ENCODE measurements at regions not wholly inside any gene's neighbourhood (a gene's known extent, or its start where the extent isn't known, plus 50 kb on each side); places are given as distances from the start of the nearest gene placed in this dataset.

DNA sequence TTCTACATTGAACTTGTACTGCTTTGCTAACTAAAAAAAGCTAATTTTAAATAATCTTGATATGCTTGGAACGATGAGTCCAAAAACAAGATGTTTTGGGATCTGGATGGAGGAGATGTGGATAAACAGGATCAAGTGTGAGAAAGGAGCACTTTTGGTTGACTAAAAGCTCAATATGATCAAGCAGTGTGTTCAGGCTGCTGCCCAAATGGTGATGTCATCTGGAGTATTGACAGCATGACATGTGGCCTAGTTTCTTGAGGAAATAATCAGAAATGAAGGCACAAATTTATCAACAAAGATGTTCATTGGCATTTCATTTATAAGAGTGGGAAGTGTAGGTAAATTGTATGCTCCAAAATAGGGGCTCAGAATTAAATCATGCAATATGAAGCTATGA, 161.2 kb downstream of the SOX2 start:
- WGBS (ENCODE audit: low lambda C conversion rate), result 77% methylated on average over 1 of the region's 1 CpG
- no peaks in the 10 kb centered on the region for H3K79me2 ChIP-seq (ENCODE audit: insufficient read depth)
- no peaks in the 10 kb centered on the region for H3K4me1 ChIP-seq (ENCODE audit: control insufficient read depth in 1 of 2, insufficient read depth in 2 of 2, low read depth in 1 of 2, low read length in 1 of 2)
- H4K20me1 ChIP-seq (ENCODE audit: insufficient read depth), result no peaks in the 10 kb centered on the region
- no peaks in the 10 kb centered on the region for H3F3A ChIP-seq (replicated peaks; ENCODE audit: insufficient read depth)
- H3K4me2 ChIP-seq, result no peak overlapping the region
- TF ChIP-seq MEF2A (IDR thresholded peaks at IDR 0.05; ENCODE audit: borderline replicate concordance, low read depth) (no peak), FOSL2 (IDR thresholded peaks at IDR 0.05; ENCODE audit: borderline replicate concordance, low read depth) (no peak), NFIC (IDR thresholded peaks at IDR 0.05; ENCODE audit: borderline replicate concordance) (no peak), POLR2AphosphoS5 (IDR thresholded peaks at IDR 0.05; ENCODE audit: low read depth, low read length) (no peak), RCOR1 (IDR thresholded peaks at IDR 0.05; ENCODE audit: low read length) (no peak), TEAD4 (IDR thresholded peaks at IDR 0.05; ENCODE audit: borderline replicate concordance, insufficient read depth) (no peak), FOXJ3 (CRISPR knock-in tag; IDR thresholded peaks at IDR 0.05) (no peak)
- TF ChIP-seq, protein P1, sequence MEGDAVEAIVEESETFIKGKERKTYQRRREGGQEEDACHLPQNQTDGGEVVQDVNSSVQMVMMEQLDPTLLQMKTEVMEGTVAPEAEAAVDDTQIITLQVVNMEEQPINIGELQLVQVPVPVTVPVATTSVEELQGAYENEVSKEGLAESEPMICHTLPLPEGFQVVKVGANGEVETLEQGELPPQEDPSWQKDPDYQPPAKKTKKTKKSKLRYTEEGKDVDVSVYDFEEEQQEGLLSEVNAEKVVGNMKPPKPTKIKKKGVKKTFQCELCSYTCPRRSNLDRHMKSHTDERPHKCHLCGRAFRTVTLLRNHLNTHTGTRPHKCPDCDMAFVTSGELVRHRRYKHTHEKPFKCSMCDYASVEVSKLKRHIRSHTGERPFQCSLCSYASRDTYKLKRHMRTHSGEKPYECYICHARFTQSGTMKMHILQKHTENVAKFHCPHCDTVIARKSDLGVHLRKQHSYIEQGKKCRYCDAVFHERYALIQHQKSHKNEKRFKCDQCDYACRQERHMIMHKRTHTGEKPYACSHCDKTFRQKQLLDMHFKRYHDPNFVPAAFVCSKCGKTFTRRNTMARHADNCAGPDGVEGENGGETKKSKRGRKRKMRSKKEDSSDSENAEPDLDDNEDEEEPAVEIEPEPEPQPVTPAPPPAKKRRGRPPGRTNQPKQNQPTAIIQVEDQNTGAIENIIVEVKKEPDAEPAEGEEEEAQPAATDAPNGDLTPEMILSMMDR (IDR thresholded peaks at IDR 0.05), result no peak
- H3K4me3 ChIP-seq (ENCODE audit: low read depth in 2 of 2, low read length in 1 of 2), result no peak overlapping the region
- CTCF ChIA-PET, result interaction anchor here (0.6 kb wide), 1 partner anchor 390 kb away, joined by 3 read pairs; no protein-coding TSS in a partner anchor
- H3K9me2 ChIP-seq, result no peaks in the 10 kb centered on the region
- H3K27me3 ChIP-seq (ENCODE audit: insufficient read depth), result no peaks in the 10 kb centered on the region
- no peak overlapping the region for H3K9ac ChIP-seq
- no peaks in the 10 kb centered on the region for H3K36me3 ChIP-seq (replicated peaks in 1 of 2; ENCODE audit: control insufficient read depth in 1 of 2, insufficient read depth in 2 of 2, low read length in 1 of 2)
- H3K27ac ChIP-seq (ENCODE audit: low read depth in 2 of 2, low read length in 1 of 2), result no peak overlapping the region
- H2AFZ ChIP-seq (ENCODE audit: low read depth), result no peak overlapping the region
- no peak for DNase-seq
- no peaks in the 10 kb centered on the region for H3K9me3 ChIP-seq
- POLR2A ChIA-PET, result interaction anchor here (0.6 kb wide), 1 partner anchor 11 kb away, joined by 5 read pairs; no protein-coding TSS in a partner anchor

DNA sequence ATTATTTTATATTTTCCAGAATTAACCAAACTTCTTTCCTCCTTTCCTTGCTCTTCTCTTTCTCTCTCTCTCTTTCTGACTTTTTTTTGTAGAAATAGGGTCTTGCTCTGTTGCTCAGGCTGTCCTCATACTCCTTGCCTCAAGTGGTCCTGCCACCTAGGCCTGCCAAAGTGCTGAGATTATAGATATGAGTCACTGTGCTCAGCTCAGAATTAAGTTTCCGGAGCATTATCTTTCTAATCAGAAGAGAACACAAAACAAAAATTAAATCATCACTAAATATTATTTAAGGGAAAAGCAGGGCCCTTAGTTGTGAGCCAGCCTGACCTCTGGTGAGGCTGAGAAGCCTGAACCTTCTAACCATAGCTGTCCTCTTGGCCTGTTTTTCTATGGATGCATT, 168.2 kb downstream of the SOX2 start:
- POLR2A ChIA-PET, result no interaction called here
- H3F3A ChIP-seq (replicated peaks; ENCODE audit: insufficient read depth), result no peaks in the 10 kb centered on the region
- no peaks in the 10 kb centered on the region for H3K27me3 ChIP-seq (ENCODE audit: insufficient read depth)
- no peaks in the 10 kb centered on the region for H3K36me3 ChIP-seq (replicated peaks in 1 of 2; ENCODE audit: control insufficient read depth in 1 of 2, insufficient read depth in 2 of 2, low read length in 1 of 2)
- no peaks in the 10 kb centered on the region for H3K79me2 ChIP-seq (ENCODE audit: insufficient read depth)
- 8% methylated on average over 1 of the region's 1 CpG for WGBS (ENCODE audit: low lambda C conversion rate)
- CTCF ChIA-PET, result no interaction called here
- no peak overlapping the region for H3K4me3 ChIP-seq (ENCODE audit: low read depth in 2 of 2, low read length in 1 of 2)
- peaks cover 3 to 4% of the 10 kb centered on the region in 2 experiments; a peak in 1 of 4 replicates for H3K4me1 ChIP-seq (ENCODE audit: control insufficient read depth in 1 of 2, insufficient read depth in 2 of 2, low read depth in 1 of 2, low read length in 1 of 2)
- no peaks in the 10 kb centered on the region for H3K9me3 ChIP-seq
- no peak overlapping the region for H3K4me2 ChIP-seq
- H3K27ac ChIP-seq (ENCODE audit: low read depth in 2 of 2, low read length in 1 of 2), result peak overlapping the region; percentile 5 to 64; a peak in 3 of 4 replicates
- no peaks in the 10 kb centered on the region for H4K20me1 ChIP-seq (ENCODE audit: insufficient read depth)
- 0 out of 2 replicates have a peak overlapping the region, but pooled peaks have one; percentile 22 for H2AFZ ChIP-seq (ENCODE audit: low read depth)
- TF ChIP-seq RAD21 (IDR thresholded peaks at IDR 0.05; ENCODE audit: low read length), result 0 out of 2 replicates have a peak, but pooled peaks have one; percentile 8
- TF ChIP-seq GATA2 (CRISPR knock-in tag; IDR thresholded peaks at IDR 0.05), result peak; percentile 66
- peak; percentile 63 for TF ChIP-seq RCOR1 (IDR thresholded peaks at IDR 0.05; ENCODE audit: low read length)
- peak in 1 of 2 experiments; percentile 58; a peak in 1 of 4 replicates for TF ChIP-seq EP300 (IDR thresholded peaks at IDR 0.05; ENCODE audit: borderline replicate concordance in 1 of 2, low read depth in 1 of 2, low read length in 1 of 2)
- TF ChIP-seq RFX5 (IDR thresholded peaks at IDR 0.05; ENCODE audit: low read length), result no peak
- TF ChIP-seq FOSL2 (IDR thresholded peaks at IDR 0.05; ENCODE audit: borderline replicate concordance, low read depth), result no peak
- H3K9me2 ChIP-seq, result no peaks in the 10 kb centered on the region
- DNase-seq, result no peak
- no peak overlapping the region for H3K9ac ChIP-seq

Data from SK-N-SH (cell line).